Thoracic aorta (tissue), 2 donors: ENCODE measurements at regions not wholly inside any gene's neighbourhood (a gene's known extent, or its start where the extent isn't known, plus 50 kb on each side); places are given as distances from the start of the nearest gene placed in this dataset.

Source experiments
- ATAC-seq: fragments of 150-250 bp; one replicate; pipeline ENCODE4 v1.8.0; 2017; ENCODE audit warnings: low read depth; ENCODE audit not compliant: insufficient number of reproducible peaks, low FRiP score
- DNase-seq: peaks from one replicate; pipeline ENCODE4 v3.0.0-alpha.2; 2020; ENCODE audit warnings: low spot score
- H3K27ac ChIP-seq, 2 donors: fragments of 200-600 bp; sonication (generic); 1 replicate in 1 of 2; 2 replicates in 1 of 2; pipeline ENCODE4 v1.5.1; 2016; ENCODE audit warnings: mild to moderate bottlenecking in 2 of 2, moderate library complexity in 2 of 2
- H3K27me3 ChIP-seq: fragments of 200-600 bp; sonication (generic); replicated peaks from 2 replicates; pipeline ENCODE4 v1.6.0; 2016; ENCODE audit warnings: mild to moderate bottlenecking; ENCODE audit not compliant: insufficient read depth
- H3K36me3 ChIP-seq: fragments of 200-600 bp; sonication (generic); one replicate; pipeline ENCODE4 v1.5.1; 2016
- H3K4me1 ChIP-seq, 2 donors: fragments of 200-600 bp; sonication (generic); 1 replicate in 1 of 2; 2 replicates in 1 of 2; pipeline versions ENCODE4 v1.5.1 to v1.6.0; 2016; ENCODE audit warnings: low read depth in 2 of 2, mild to moderate bottlenecking in 1 of 2; ENCODE audit not compliant: control insufficient read depth in 1 of 2
- H3K4me3 ChIP-seq: fragments of 200-600 bp; sonication (generic); 2 replicates; pipeline ENCODE4 v1.5.1; 2016; ENCODE audit warnings: mild to moderate bottlenecking
- H3K9me3 ChIP-seq: fragments of 200-600 bp; sonication (generic); 2 replicates; pipeline ENCODE4 v1.5.1; 2016
- CTCF ChIP-seq: fragments of 200-600 bp; sonication (generic); IDR thresholded peaks from one replicate; pipeline ENCODE4 v1.5.1; 2019; ENCODE audit warnings: antibody characterized with exemption

- H3K36me3 ChIP-seq, result no peaks in the 10 kb centered on the region
- DNase-seq, result no peak
- H3K27ac ChIP-seq, result no peak overlapping the region
- H3K4me1 ChIP-seq, result no peaks in the 10 kb centered on the region
- no peak for TF ChIP-seq CTCF
- H3K27me3 ChIP-seq, result no peaks in the 10 kb centered on the region
- no peaks in the 10 kb centered on the region for H3K9me3 ChIP-seq
- no peak overlapping the region for H3K4me3 ChIP-seq
- no peak for ATAC-seq
Measured at GRCh38 chr13:61029064-61029463, 386.6 kb downstream of the PCDH20 start.

- Histone ChIP-seq H3K4me3 (no peak overlapping the region), H3K27ac (no peak overlapping the region), H3K9me3 (no peaks in the 10 kb centered on the region), H3K4me1 (no peaks in the 10 kb centered on the region), H3K27me3 (no peaks in the 10 kb centered on the region), H3K36me3 (no peaks in the 10 kb centered on the region)
- ATAC-seq, result no peak
- no peak for TF ChIP-seq CTCF
- DNase-seq, result no peak
Measured at GRCh38 chr13:61024046-61024445, 391.6 kb downstream of the PCDH20 start.

- DNase-seq, result no peak
Measured at GRCh38 chr13:61021838-61022237, 393.8 kb downstream of the PCDH20 start.

GRCh38 chr13:61013796-61014195, 401.9 kb downstream of the PCDH20 start:
- H3K9me3 ChIP-seq, result no peaks in the 10 kb centered on the region
- H3K4me3 ChIP-seq, result no peak overlapping the region
- H3K36me3 ChIP-seq, result no peaks in the 10 kb centered on the region
- no peak for DNase-seq
- ATAC-seq, result no peak
- H3K27ac ChIP-seq, result no peak overlapping the region
- H3K4me1 ChIP-seq, result no peaks in the 10 kb centered on the region
- TF ChIP-seq CTCF, result no peak
- H3K27me3 ChIP-seq, result no peaks in the 10 kb centered on the region

More at GRCh38 chr13:61021838-61022237, 393.8 kb downstream of the PCDH20 start:
- no peaks in the 10 kb centered on the region for H3K27me3 ChIP-seq
- no peaks in the 10 kb centered on the region for H3K9me3 ChIP-seq
- H3K4me3 ChIP-seq, result no peak overlapping the region
- no peak for TF ChIP-seq CTCF
- no peak overlapping the region for H3K27ac ChIP-seq
- no peaks in the 10 kb centered on the region for H3K36me3 ChIP-seq
- no peaks in the 10 kb centered on the region for H3K4me1 ChIP-seq
- ATAC-seq, result no peak

- H3K36me3 ChIP-seq, result no peaks in the 10 kb centered on the region
- TF ChIP-seq CTCF, result no peak
- DNase-seq (no peak), ATAC-seq (no peak)
- H3K9me3 ChIP-seq, result peaks cover 4% of the 10 kb centered on the region
- H3K4me3 ChIP-seq, result no peak overlapping the region
- H3K27ac ChIP-seq, result no peak overlapping the region
- H3K27me3 ChIP-seq, result no peaks in the 10 kb centered on the region
- H3K4me1 ChIP-seq, result no peaks in the 10 kb centered on the region
Measured at GRCh38 chr13:61010358-61010757, 405.3 kb downstream of the PCDH20 start.
